HFFc6 (cell line): ENCODE measurements at regions not wholly inside any gene's neighbourhood (a gene's known extent, or its start where the extent isn't known, plus 50 kb on each side); places are given as distances from the start of the nearest gene placed in this dataset.

Experiments used
- DNase-seq: peaks from one replicate; pipeline ENCODE4 v3.0.0-alpha.2; 2018
- H3K27ac Mint-ChIP-seq: 2 replicates; pipeline ENCODE4 v1.8.0; 2020; ENCODE audit warnings: mild to moderate bottlenecking, mixed read lengths
- H3K27me3 Mint-ChIP-seq: 2 replicates; pipeline ENCODE4 v1.8.0; 2021; ENCODE audit warnings: mild to moderate bottlenecking, moderate library complexity, mixed read lengths; ENCODE audit not compliant: insufficient read depth
- H3K36me3 Mint-ChIP-seq: 2 replicates; pipeline ENCODE4 v1.8.0; 2021; ENCODE audit warnings: low read depth, mixed read lengths
- H3K4me1 Mint-ChIP-seq: 2 replicates; pipeline ENCODE4 v1.8.0; 2020; ENCODE audit warnings: low read depth, mixed read lengths
- H3K4me3 Mint-ChIP-seq: 2 replicates; pipeline ENCODE4 v1.8.0; 2020; ENCODE audit warnings: mild to moderate bottlenecking, moderate library complexity, mixed read lengths
- H3K9me3 Mint-ChIP-seq: 2 replicates; pipeline ENCODE4 v1.8.0; 2020; ENCODE audit warnings: mild to moderate bottlenecking, mixed read lengths
- TF ChIP-seq, protein P1 (sequence below): fragments of 200-600 bp; sonication (generic); IDR thresholded peaks from 2 replicates; pipeline ENCODE4 v1.5.0; 2021; ENCODE audit warnings: antibody characterized with exemption, mild to moderate bottlenecking

DNA sequence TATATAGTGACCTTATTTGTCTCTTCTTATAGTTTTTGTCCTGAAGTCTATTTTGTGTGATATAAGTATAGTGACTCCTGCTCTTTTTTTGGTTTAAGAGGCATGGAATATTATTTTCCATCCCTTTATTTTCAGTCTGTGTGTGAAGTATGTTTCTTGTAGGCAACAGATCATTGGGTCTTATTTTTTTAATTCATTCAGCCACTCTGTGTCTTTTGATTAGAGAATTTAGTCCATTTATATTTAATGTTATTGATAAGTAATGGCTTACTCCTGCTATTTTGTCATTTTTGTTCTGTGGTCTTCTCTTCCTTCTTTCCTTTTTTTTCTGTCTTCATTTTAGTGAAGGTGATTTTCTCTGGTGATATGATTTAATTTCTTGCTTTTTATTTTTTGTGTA lies 51.4 kb upstream of the TOP1 start:
- H3K27me3 Mint-ChIP-seq, result peaks cover 16% of the 10 kb centered on the region
- no peak overlapping the region for H3K27ac Mint-ChIP-seq
- peaks cover 15% of the 10 kb centered on the region for H3K36me3 Mint-ChIP-seq
- H3K4me1 Mint-ChIP-seq, result no peaks in the 10 kb centered on the region
- peaks cover 27% of the 10 kb centered on the region for H3K9me3 Mint-ChIP-seq
- DNase-seq, result no peak
- no peak overlapping the region for H3K4me3 Mint-ChIP-seq
- TF ChIP-seq, protein P1, sequence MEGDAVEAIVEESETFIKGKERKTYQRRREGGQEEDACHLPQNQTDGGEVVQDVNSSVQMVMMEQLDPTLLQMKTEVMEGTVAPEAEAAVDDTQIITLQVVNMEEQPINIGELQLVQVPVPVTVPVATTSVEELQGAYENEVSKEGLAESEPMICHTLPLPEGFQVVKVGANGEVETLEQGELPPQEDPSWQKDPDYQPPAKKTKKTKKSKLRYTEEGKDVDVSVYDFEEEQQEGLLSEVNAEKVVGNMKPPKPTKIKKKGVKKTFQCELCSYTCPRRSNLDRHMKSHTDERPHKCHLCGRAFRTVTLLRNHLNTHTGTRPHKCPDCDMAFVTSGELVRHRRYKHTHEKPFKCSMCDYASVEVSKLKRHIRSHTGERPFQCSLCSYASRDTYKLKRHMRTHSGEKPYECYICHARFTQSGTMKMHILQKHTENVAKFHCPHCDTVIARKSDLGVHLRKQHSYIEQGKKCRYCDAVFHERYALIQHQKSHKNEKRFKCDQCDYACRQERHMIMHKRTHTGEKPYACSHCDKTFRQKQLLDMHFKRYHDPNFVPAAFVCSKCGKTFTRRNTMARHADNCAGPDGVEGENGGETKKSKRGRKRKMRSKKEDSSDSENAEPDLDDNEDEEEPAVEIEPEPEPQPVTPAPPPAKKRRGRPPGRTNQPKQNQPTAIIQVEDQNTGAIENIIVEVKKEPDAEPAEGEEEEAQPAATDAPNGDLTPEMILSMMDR, result no peak

DNA sequence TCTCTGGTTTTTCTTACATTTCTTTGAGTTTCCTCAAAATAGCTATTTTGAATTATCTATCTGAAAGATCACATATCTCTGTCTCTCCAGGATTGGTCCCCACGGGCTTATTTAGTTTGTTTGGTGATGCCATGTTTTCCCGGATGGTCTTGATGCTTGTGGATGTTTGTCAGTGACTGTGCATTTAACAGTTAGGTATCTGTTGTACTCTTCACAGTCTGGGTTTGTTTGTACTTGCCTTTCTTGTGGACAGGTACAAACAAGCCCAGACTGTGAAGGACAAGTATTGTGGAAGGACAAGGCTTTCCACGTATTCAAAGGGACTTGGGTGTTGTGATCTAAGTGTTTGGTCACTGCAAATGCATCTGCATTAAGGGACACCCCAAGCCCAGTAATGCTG lies 49.9 kb upstream of the TOP1 start:
- H3K27me3 Mint-ChIP-seq, result peaks cover 16% of the 10 kb centered on the region
- H3K36me3 Mint-ChIP-seq, result peaks cover 15% of the 10 kb centered on the region
- H3K4me1 Mint-ChIP-seq, result no peaks in the 10 kb centered on the region
- TF ChIP-seq, protein P1, result no peak
- no peak overlapping the region for H3K4me3 Mint-ChIP-seq
- no peak overlapping the region for H3K27ac Mint-ChIP-seq
- H3K9me3 Mint-ChIP-seq, result peaks cover 27% of the 10 kb centered on the region
- no peak for DNase-seq
